KMS-11 (cell line): ENCODE measurements at regions not wholly inside any gene's neighbourhood (a gene's known extent, or its start where the extent isn't known, plus 50 kb on each side); places are given as distances from the start of the nearest gene placed in this dataset.

Source experiments
- H2AFZ ChIP-seq: fragments of 200-600 bp; sonication (generic); 2 replicates; pipeline ENCODE4 v1.6.1; 2016; ENCODE audit warnings: antibody characterized with exemption, mixed run types, low read depth
- H3K27ac ChIP-seq: fragments of 200-600 bp; sonication (generic); 2 replicates; pipeline ENCODE4 v1.6.1; 2016; ENCODE audit warnings: mild to moderate bottlenecking, mixed run types
- H3K27me3 ChIP-seq: fragments of 200-600 bp; sonication (generic); 2 replicates; pipeline ENCODE4 v1.6.1; 2017; ENCODE audit warnings: mild to moderate bottlenecking, low read depth, mixed run types, moderate library complexity; ENCODE audit not compliant: insufficient read depth
- H3K36me3 ChIP-seq: fragments of 200-600 bp; sonication (generic); 2 replicates; pipeline ENCODE4 v1.6.1; 2017; ENCODE audit warnings: mild to moderate bottlenecking, mixed run types; ENCODE audit not compliant: insufficient read depth
- H3K4me1 ChIP-seq: fragments of 200-600 bp; sonication (generic); 2 replicates; pipeline ENCODE4 v1.6.1; 2016; ENCODE audit warnings: mild to moderate bottlenecking, low read depth, mixed run types; ENCODE audit not compliant: poor library complexity, severe bottlenecking
- H3K4me2 ChIP-seq: fragments of 200-600 bp; sonication (generic); 2 replicates; pipeline ENCODE4 v1.7.0; 2016; ENCODE audit warnings: mild to moderate bottlenecking, mixed run types
- H3K4me3 ChIP-seq: fragments of 200-600 bp; sonication (generic); IDR thresholded peaks from 2 replicates; pipeline ENCODE4 v1.6.1; 2017; ENCODE audit warnings: low read depth, low read length, mixed read lengths; ENCODE audit not compliant: insufficient read depth
- H3K79me2 ChIP-seq: fragments of 200-600 bp; sonication (generic); 2 replicates; pipeline ENCODE4 v1.6.1; 2016; ENCODE audit warnings: low read depth, mixed run types; ENCODE audit not compliant: insufficient read depth
- H3K9ac ChIP-seq: fragments of 200-600 bp; sonication (generic); 2 replicates; pipeline ENCODE4 v1.6.1; 2016; ENCODE audit warnings: mild to moderate bottlenecking, mixed run types
- H4K20me1 ChIP-seq: fragments of 200-600 bp; sonication (generic); 2 replicates; pipeline ENCODE4 v1.6.1; 2016; ENCODE audit warnings: mild to moderate bottlenecking, mixed run types; ENCODE audit not compliant: insufficient read depth
- CTCF ChIP-seq: fragments of 200-600 bp; sonication (generic); conservative IDR thresholded peaks from 2 replicates; pipeline ENCODE4 v1.6.1; 2017; ENCODE audit warnings: low read depth, mild to moderate bottlenecking, antibody characterized with exemption, low read length, moderate library complexity, mixed read lengths

DNA sequence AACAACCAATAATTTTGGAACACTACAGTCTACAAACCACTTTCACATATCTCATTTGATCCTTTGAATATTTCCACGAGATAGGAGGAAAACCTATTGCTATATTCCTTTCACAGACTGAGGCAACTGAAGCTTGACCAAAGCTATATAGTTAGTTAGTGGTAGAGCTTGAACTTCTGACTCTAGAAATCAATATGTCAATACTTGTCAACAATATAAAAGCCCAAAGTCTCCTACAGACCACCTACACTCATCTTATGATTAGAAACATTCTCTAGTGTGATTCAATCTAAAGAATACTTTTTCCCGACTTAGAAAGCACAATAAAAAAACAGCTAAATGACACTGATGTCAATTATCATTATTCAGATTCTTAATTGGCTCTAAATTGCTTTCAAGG is 139.4 kb downstream of the RPS29 start:
- TF ChIP-seq CTCF, result no peak
- H3K4me1 ChIP-seq, result no peaks in the 10 kb centered on the region
- H3K4me3 ChIP-seq, result no peak overlapping the region
- no peak overlapping the region for H3K4me2 ChIP-seq
- no peaks in the 10 kb centered on the region for H3K27me3 ChIP-seq
- no peaks in the 10 kb centered on the region for H4K20me1 ChIP-seq
- H3K36me3 ChIP-seq, result no peaks in the 10 kb centered on the region
- H2AFZ ChIP-seq, result no peak overlapping the region
- H3K27ac ChIP-seq, result no peak overlapping the region
- H3K9ac ChIP-seq, result no peak overlapping the region
- H3K79me2 ChIP-seq, result no peaks in the 10 kb centered on the region

GRCh38 chr14:49438256-49438770 is 147.9 kb downstream of the RPS29 start:
- no peak overlapping the region for H3K4me3 ChIP-seq
- no peak overlapping the region for H3K4me2 ChIP-seq
- H3K27me3 ChIP-seq, result no peaks in the 10 kb centered on the region
- H3K4me1 ChIP-seq, result no peaks in the 10 kb centered on the region
- no peaks in the 10 kb centered on the region for H3K79me2 ChIP-seq
- no peaks in the 10 kb centered on the region for H3K36me3 ChIP-seq
- H4K20me1 ChIP-seq, result no peaks in the 10 kb centered on the region
- H3K27ac ChIP-seq, result no peak overlapping the region
- no peak for TF ChIP-seq CTCF
- no peak overlapping the region for H2AFZ ChIP-seq
- H3K9ac ChIP-seq, result no peak overlapping the region

GRCh38 chr14:49428076-49428475 is 158.1 kb downstream of the RPS29 start:
- Histone ChIP-seq H3K4me2 (no peak overlapping the region), H3K79me2 (no peaks in the 10 kb centered on the region), H4K20me1 (no peaks in the 10 kb centered on the region), H3K27ac (no peak overlapping the region), H3K9ac (no peak overlapping the region), H2AFZ (no peak overlapping the region), H3K4me1 (no peaks in the 10 kb centered on the region), H3K27me3 (no peaks in the 10 kb centered on the region), H3K4me3 (no peak overlapping the region), H3K36me3 (no peaks in the 10 kb centered on the region)
- TF ChIP-seq CTCF, result no peak

- Histone ChIP-seq H3K4me3 (no peak overlapping the region), H4K20me1 (no peaks in the 10 kb centered on the region), H3K27me3 (no peaks in the 10 kb centered on the region), H3K9ac (no peak overlapping the region), H3K79me2 (no peaks in the 10 kb centered on the region), H3K4me2 (no peak overlapping the region), H3K27ac (no peak overlapping the region), H3K4me1 (no peaks in the 10 kb centered on the region), H2AFZ (no peak overlapping the region), H3K36me3 (no peaks in the 10 kb centered on the region)
- no peak for TF ChIP-seq CTCF
Measured at GRCh38 chr14:49427117-49427516, 159.1 kb downstream of the RPS29 start.
